ENCODE measurements at regions not wholly inside any gene's neighbourhood (a gene's known extent, or its start where the extent isn't known, plus 50 kb on each side); places are given as distances from the start of the nearest gene placed in this dataset.

- no peak for TF ChIP-seq CTCF (IDR thresholded peaks at IDR 0.05)
- TF ChIP-seq POLR2A (IDR thresholded peaks at IDR 0.05) = no peak
These were observed 58.9 kb downstream of the KCNF1 start for GRCh38 chr2:10970666-10971065.

Measured in thyroid gland (tissue), 4 donors.